BE2C (cell line): ENCODE measurements at regions not wholly inside any gene's neighbourhood (a gene's known extent, or its start where the extent isn't known, plus 50 kb on each side); places are given as distances from the start of the nearest gene placed in this dataset.

Experiments used
- DNase-seq: peaks from one replicate; pipeline ENCODE4 v3.0.0-alpha.2; 2020
- H3K27me3 ChIP-seq: fragments of 250-450 bp; sonication (Bioruptor Pico); 2 replicates; pipeline ENCODE4 v1.5.1; 2020; ENCODE audit warnings: mild to moderate bottlenecking
- H3K36me3 ChIP-seq: fragments of 250-450 bp; sonication (Bioruptor Pico); 2 replicates; pipeline ENCODE4 v1.5.1; 2020; ENCODE audit warnings: mild to moderate bottlenecking
- H3K4me1 ChIP-seq: fragments of 250-450 bp; sonication (Bioruptor Pico); 2 replicates; pipeline ENCODE4 v1.5.1; 2020
- H3K4me3 ChIP-seq: 2 replicates; pipeline ENCODE4 v1.5.1; 2011; ENCODE audit warnings: low read depth, low read length
- H3K9me3 ChIP-seq: fragments of 250-450 bp; sonication (Bioruptor Pico); 2 replicates; pipeline ENCODE4 v1.5.1; 2020
- TF ChIP-seq, protein P1 (sequence below): IDR thresholded peaks from 2 replicates; pipeline ENCODE4 v1.5.1; 2012; ENCODE audit warnings: mild to moderate bottlenecking, low read depth, low read length

DNA sequence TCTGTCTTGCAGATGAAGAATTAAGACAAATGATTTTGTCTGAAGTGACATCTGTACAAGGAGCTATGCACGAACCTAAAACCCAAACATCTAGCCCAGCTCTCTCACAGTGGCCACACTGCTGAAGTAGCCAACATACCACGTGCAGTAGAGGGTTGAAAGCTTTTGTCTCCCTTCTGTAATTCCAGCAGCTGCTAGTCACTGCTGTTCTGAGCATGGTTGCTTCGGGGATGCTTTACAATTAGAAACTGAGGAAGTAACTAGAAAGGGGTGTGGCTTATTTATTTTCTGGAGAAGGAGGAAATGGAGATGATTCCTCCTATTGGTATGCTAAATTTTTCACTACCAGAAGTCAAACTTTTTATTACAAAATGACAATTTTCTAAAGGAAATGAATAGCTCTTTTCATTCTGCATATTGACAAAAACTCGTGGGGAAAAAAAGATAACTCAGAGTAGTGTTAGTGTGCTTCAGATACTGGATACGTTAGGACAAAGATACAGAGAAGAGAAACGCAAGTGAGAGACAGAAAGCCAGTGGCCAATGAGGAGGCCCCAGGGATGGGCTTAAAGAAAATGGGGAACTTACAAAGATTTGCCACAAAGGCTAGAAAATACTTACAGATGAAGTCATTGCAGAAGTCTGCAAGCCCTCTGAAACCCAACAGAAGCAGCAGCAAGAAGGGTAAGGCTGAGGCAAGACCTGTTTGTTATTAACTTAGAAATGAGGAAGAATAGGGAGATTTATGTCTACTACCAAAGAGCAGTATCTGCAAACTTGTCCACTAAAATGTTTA, 192.7 kb upstream of the MIR17HG start:
- Histone ChIP-seq H3K36me3 (no peaks in the 10 kb centered on the region), H3K27me3 (no peaks in the 10 kb centered on the region), H3K4me3 (no peak overlapping the region), H3K4me1 (peaks cover 28% of the 10 kb centered on the region), H3K9me3 (no peaks in the 10 kb centered on the region)
- TF ChIP-seq, protein P1, sequence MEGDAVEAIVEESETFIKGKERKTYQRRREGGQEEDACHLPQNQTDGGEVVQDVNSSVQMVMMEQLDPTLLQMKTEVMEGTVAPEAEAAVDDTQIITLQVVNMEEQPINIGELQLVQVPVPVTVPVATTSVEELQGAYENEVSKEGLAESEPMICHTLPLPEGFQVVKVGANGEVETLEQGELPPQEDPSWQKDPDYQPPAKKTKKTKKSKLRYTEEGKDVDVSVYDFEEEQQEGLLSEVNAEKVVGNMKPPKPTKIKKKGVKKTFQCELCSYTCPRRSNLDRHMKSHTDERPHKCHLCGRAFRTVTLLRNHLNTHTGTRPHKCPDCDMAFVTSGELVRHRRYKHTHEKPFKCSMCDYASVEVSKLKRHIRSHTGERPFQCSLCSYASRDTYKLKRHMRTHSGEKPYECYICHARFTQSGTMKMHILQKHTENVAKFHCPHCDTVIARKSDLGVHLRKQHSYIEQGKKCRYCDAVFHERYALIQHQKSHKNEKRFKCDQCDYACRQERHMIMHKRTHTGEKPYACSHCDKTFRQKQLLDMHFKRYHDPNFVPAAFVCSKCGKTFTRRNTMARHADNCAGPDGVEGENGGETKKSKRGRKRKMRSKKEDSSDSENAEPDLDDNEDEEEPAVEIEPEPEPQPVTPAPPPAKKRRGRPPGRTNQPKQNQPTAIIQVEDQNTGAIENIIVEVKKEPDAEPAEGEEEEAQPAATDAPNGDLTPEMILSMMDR, result no peak
- no peak for DNase-seq

DNA sequence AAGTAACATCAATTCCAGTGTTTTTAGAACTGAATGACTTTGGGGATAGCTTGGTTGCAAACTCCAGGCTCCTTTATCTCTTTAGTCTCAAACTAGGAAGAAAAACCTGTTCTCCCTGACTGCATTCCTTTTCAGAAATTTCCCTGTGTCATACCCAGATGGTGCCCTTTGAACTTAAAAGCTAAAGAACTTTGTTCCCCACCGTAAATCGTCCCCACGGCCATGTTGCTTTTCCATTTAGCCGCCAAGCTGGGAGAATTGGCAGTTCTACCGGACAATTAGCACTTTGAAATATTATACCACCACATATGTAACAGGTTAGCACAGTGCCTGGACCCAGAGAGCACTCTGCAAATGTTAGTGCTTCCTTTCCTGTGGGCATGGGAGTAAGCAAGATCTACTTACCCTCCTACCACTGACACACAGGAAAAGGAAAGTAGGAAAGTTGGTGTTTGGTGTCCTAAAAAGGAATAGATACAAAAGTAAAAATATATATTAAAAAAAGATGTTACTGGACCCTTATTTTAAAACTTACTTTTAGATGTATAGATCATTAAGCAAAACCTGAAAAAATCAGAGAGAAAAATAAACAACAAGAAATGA, 191.9 kb upstream of the MIR17HG start:
- Histone ChIP-seq H3K4me3 (no peak overlapping the region), H3K9me3 (no peaks in the 10 kb centered on the region), H3K36me3 (no peaks in the 10 kb centered on the region), H3K27me3 (no peaks in the 10 kb centered on the region), H3K4me1 (peaks cover 28% of the 10 kb centered on the region)
- TF ChIP-seq, protein P1, result no peak
- DNase-seq, result no peak

DNA sequence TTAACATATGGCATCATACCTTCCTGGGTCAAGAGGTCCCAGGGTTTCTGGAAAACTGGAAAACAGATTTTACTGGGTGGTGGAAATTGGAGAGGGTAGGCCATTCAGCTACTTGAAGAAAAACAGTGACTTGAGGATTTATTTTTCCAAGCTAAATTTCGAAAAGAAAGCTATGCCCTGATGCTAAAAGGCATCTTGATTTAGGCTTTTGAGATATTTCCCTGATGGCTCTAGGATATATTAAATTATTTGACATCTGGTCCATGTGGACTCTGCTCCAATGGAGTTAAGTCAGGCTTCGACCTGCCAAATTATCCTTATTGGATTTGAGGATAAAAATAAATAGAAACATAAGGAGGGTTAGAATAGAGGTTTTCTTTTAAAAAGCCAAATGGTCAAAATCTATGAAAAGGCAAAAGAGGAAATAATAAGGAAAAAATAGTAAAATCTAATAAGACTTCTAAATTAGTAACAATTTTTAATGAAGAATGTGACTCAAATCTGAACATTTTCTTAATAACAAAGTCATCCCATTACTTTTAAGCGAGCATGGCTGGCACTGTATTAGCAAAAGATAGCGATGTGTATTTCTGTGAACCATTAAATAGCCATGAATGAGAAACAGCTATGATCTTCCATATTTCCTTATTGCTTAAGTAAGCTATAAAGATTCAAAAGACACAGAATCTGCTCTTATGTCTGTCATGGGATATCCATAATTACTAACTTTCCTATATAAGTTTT, 190.0 kb upstream of the MIR17HG start:
- H3K4me3 ChIP-seq, result no peak overlapping the region
- TF ChIP-seq, protein P1, result no peak
- DNase-seq, result no peak

DNA sequence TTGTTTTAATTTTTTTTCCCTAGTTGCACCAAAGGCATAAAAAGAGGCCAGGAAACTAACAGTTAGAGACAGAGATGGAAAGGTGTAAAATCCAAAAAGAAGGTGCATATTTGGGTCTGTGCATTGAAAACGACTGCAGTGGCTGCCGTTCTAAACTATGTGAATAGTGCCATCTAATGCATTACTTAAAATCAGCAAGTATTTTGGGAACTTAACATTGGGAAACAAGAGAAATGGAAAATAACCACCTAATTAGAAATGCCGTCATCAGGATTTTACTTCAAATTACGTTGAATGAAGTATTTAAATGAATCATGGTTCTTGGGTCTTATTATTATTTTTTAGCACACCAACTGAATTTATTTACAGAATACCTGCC, 189.5 kb upstream of the MIR17HG start:
- TF ChIP-seq, protein P1, result peak; percentile 38
- H3K36me3 ChIP-seq, result no peaks in the 10 kb centered on the region
- no peaks in the 10 kb centered on the region for H3K9me3 ChIP-seq
- H3K4me1 ChIP-seq, result peaks cover 28% of the 10 kb centered on the region
- H3K27me3 ChIP-seq, result no peaks in the 10 kb centered on the region
- no peak overlapping the region for H3K4me3 ChIP-seq
- no peak for DNase-seq

More for the DNA sequence above, 190.0 kb upstream of the MIR17HG start:
- Histone ChIP-seq H3K36me3 (no peaks in the 10 kb centered on the region), H3K27me3 (no peaks in the 10 kb centered on the region), H3K9me3 (no peaks in the 10 kb centered on the region), H3K4me1 (peaks cover 28% of the 10 kb centered on the region)

DNA sequence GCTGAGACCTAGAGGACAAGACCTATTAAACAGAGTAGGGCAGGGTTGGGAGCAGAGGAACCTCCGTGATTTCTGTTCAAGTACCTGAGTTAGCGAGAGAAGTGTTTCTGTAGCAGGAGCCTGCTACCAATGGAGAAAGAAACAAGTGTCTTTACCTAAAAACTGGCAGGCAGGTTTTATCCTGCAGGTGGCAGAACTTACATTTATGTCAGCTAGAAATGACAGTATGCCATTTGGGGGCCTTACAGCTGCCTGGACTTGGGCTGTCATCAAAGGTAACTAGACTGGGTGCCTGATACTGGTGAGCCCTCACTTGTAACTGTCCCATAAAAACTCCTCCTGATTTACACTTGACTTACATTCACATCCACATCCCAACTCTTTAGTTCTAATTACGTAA, 185.3 kb upstream of the MIR17HG start:
- Histone ChIP-seq H3K9me3 (no peaks in the 10 kb centered on the region), H3K27me3 (no peaks in the 10 kb centered on the region), H3K4me3 (no peak overlapping the region), H3K4me1 (peaks cover 22% of the 10 kb centered on the region), H3K36me3 (no peaks in the 10 kb centered on the region)
- DNase-seq, result no peak
- TF ChIP-seq, protein P1, result peak; percentile 43
